NB4 (cell line): ENCODE measurements at regions not wholly inside any gene's neighbourhood (a gene's known extent, or its start where the extent isn't known, plus 50 kb on each side); places are given as distances from the start of the nearest gene placed in this dataset.

ENCODE experiments used
- DNase-seq: peaks from one replicate; pipeline ENCODE4 v3.0.0; 2010; ENCODE audit warnings: low read depth
- H3K4me3 ChIP-seq: one replicate; pipeline ENCODE4 v1.5.1; 2011; ENCODE audit warnings: mild to moderate bottlenecking, low read depth, low read length, moderate library complexity
- CTCF ChIP-seq: IDR thresholded peaks from one replicate; pipeline ENCODE4 v1.5.1; 2012; ENCODE audit warnings: low read depth, low read length
- MAX ChIP-seq: IDR thresholded peaks from 2 replicates; pipeline ENCODE4 v1.6.1; 2011; ENCODE audit warnings: low read depth, low read length
- MYC ChIP-seq: IDR thresholded peaks from 2 replicates; pipeline ENCODE4 v1.6.1; 2011; ENCODE audit warnings: low read depth, low read length
- POLR2A ChIP-seq: IDR thresholded peaks from 2 replicates; pipeline ENCODE4 v1.6.1; 2011; ENCODE audit warnings: mild to moderate bottlenecking; ENCODE audit not compliant: insufficient read length; ENCODE audit errors: extremely low read depth

DNA sequence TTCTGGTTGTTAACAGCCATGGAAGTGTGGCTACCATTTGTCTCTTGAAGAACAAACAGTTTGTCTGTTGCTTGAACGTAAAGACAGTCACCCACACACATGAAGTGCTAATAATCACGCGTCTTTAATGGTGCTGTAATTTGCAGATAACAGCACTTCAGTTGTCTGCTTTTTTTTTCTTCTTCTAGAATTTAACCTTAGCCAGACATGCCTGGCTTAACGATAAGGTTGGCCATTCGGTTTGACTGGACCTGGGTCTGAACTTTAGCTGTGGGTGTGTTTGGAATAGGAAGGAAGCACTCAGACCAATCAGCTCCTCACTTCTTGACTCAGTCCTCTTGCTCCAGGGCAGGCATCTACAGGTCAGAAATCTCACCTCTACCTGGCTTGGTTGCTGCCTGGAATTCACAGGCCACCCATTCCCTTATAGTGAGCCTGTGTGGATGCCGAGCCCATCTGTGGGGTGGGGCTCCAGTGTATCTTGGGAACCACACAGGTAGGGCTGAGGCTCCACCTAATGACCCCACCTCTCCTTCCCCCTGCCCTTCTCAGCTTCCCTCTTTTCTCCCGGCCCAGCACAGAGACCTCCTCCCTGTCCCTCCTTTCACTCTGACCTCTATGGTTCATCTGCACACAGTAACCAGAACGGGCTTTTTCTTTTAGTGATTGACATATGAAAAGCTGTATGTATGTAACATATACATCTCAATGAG is 246.4 kb upstream of the PWP1 start:
- no peak for TF ChIP-seq MAX
- TF ChIP-seq MYC, result no peak
- TF ChIP-seq CTCF, result no peak
- no peak for TF ChIP-seq POLR2A

GRCh38 chr12:107440606-107441005 is 245.0 kb upstream of the PWP1 start:
- TF ChIP-seq POLR2A (no peak), CTCF (no peak), MAX (no peak), MYC (no peak)
- no peak for DNase-seq
- no peak overlapping the region for H3K4me3 ChIP-seq

More for the DNA sequence above, 246.4 kb upstream of the PWP1 start:
- DNase-seq, result no peak
- H3K4me3 ChIP-seq, result no peak overlapping the region

DNA sequence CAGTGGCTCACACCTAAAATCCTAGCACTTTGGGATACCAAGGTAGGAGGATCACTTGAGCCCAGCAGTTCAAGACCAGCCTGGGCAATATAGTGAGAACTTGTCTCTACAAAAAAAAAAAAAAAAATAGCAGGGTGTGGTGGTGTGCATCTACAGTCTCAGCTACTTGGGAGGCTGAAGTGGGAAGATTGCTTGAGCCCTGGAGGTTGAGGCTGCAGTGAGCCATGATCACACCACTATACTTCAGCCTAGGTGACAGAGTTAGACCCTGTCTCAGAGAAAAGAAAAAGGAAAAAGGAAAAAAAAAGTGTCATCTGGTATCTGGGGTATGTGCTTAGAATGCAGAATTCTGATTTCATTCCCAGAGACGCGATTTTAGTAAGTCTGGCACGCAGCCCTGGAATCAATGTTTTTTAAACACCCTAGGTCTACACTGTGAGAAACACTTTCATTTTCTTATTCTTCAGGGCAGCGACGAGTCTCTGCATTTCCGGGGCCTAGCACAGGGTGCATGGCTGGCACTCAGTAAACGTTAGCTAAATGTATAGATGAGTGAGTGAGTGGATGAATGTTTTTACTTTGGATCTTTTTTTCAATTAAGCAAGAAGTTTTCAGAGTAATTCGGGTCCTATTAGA is 243.8 kb upstream of the PWP1 start:
- TF ChIP-seq POLR2A, result no peak
- TF ChIP-seq MYC, result no peak
- no peak for TF ChIP-seq CTCF
- no peak for TF ChIP-seq MAX
- no peak overlapping the region for H3K4me3 ChIP-seq
- no peak for DNase-seq

GRCh38 chr12:107442326-107442987 is 243.1 kb upstream of the PWP1 start:
- TF ChIP-seq CTCF, result no peak
- no peak for TF ChIP-seq MAX
- no peak for TF ChIP-seq POLR2A
- TF ChIP-seq MYC, result no peak
- H3K4me3 ChIP-seq, result no peak overlapping the region

DNA sequence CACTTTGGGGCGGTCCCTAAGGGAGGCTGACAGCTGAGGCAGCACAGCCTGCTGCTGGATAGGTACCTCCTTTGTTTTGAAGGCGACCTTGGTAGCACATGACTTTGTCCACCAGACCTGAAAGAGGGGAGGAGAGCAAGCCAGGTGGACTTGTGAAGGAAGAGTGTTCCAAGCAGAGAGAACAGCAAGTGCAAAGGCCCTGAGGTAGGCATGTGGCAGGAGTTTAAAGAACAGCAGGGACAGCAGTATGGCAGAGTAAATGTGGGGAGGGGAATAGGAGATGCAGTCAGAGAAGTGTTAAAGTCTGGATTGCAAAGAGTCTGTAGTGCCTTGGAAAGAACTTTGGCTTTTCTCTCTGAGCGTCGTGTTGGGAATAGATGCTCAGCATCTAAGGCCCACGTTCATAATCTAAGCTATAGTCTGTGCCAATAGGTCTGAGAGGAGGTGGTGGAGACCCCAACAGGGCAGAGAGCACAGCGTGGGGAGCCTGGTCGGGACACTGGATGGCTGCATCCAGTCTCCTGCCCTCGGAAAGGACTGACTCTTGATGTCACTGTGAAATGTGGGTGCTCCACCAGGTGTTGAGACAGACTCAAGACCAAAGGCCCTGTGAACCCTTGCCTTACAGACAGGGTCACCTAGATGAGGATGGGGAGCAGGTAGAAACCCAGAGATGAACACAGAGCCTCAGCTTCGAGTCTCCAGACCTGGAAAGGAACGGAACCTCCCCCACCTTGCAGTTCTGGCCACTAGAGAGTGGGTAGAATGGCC is 242.1 kb upstream of the PWP1 start:
- DNase-seq, result no peak
- no peak overlapping the region for H3K4me3 ChIP-seq
- TF ChIP-seq MAX (no peak), CTCF (no peak), MYC (no peak), POLR2A (no peak)

More at GRCh38 chr12:107442326-107442987, 243.1 kb upstream of the PWP1 start:
- DNase-seq, result no peak
